ENCODE measurements at regions not wholly inside any gene's neighbourhood (a gene's known extent, or its start where the extent isn't known, plus 50 kb on each side); places are given as distances from the start of the nearest gene placed in this dataset.
A peak's percentile ranks its signal among the peaks of the same experiment; 100 is the strongest.

DNA sequence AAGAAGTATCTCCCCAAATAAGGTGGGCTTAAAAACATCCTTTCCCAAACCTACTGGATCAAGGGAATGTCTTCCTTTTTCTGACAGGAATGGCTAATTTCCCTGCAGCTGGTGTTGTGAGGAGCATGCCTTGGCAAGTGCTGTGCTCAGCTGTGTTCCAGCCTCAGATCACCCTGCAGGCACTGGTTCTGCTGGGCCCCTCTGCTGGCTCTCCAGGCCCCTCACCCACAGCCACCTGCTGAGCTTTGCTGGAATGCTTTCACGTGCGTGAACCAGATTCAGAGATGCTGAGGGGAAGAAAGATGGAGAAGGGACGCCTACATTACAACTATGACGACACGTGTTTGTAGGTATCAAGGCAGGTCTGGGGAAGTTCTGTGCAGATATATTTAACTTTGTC, 71.3 kb upstream of the FOXC1 start:
- H3K4me1 Mint-ChIP-seq (ENCODE audit: low read depth): peaks cover 32% of the 10 kb centered on the region
- H3K27ac ChIP-seq (ENCODE audit: low read depth in 1 of 2, low read length in 2 of 2): no peak overlapping the region
- no peaks in the 10 kb centered on the region for H3K27me3 Mint-ChIP-seq
- no peaks in the 10 kb centered on the region for H3K36me3 ChIP-seq (ENCODE audit: insufficient read depth, low read length)
- POLR2A ChIA-PET: interaction anchor here (1.4 to 1.9 kb wide), 2 partner anchors 9 to 13 kb away, joined by 4 to 8 read pairs; no protein-coding TSS in a partner anchor
- ATAC-seq (ENCODE audit: poor library complexity) (no peak), DNase-seq (no peak)
- TF ChIP-seq, protein P1, sequence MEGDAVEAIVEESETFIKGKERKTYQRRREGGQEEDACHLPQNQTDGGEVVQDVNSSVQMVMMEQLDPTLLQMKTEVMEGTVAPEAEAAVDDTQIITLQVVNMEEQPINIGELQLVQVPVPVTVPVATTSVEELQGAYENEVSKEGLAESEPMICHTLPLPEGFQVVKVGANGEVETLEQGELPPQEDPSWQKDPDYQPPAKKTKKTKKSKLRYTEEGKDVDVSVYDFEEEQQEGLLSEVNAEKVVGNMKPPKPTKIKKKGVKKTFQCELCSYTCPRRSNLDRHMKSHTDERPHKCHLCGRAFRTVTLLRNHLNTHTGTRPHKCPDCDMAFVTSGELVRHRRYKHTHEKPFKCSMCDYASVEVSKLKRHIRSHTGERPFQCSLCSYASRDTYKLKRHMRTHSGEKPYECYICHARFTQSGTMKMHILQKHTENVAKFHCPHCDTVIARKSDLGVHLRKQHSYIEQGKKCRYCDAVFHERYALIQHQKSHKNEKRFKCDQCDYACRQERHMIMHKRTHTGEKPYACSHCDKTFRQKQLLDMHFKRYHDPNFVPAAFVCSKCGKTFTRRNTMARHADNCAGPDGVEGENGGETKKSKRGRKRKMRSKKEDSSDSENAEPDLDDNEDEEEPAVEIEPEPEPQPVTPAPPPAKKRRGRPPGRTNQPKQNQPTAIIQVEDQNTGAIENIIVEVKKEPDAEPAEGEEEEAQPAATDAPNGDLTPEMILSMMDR (IDR thresholded peaks at IDR 0.05): no peak
- CTCF ChIA-PET: no interaction called here
- H3K36me3 Mint-ChIP-seq (ENCODE audit: low read depth): peaks cover 12% of the 10 kb centered on the region
- H3K9me3 Mint-ChIP-seq: peaks cover under 1% of the 10 kb centered on the region
- peaks cover 31% of the 10 kb centered on the region for H3K4me1 ChIP-seq (ENCODE audit: insufficient read depth, low read length)
- H3K9me3 ChIP-seq (ENCODE audit: control insufficient read depth in 1 of 2, insufficient read depth in 1 of 2, low read length in 2 of 2): no peaks in the 10 kb centered on the region
- H3K4me3 Mint-ChIP-seq: no peak overlapping the region
- intact Hi-C loops (cut with DNase I, micrococcal nuclease): no loop called here
- H3K27ac Mint-ChIP-seq: peak overlapping the region; percentile 93
- no peak overlapping the region for H3K4me3 ChIP-seq (ENCODE audit: low read length)
- H3K27me3 ChIP-seq (ENCODE audit: control insufficient read depth in 1 of 2, insufficient read depth in 2 of 2, low read length in 2 of 2): no peaks in the 10 kb centered on the region

DNA sequence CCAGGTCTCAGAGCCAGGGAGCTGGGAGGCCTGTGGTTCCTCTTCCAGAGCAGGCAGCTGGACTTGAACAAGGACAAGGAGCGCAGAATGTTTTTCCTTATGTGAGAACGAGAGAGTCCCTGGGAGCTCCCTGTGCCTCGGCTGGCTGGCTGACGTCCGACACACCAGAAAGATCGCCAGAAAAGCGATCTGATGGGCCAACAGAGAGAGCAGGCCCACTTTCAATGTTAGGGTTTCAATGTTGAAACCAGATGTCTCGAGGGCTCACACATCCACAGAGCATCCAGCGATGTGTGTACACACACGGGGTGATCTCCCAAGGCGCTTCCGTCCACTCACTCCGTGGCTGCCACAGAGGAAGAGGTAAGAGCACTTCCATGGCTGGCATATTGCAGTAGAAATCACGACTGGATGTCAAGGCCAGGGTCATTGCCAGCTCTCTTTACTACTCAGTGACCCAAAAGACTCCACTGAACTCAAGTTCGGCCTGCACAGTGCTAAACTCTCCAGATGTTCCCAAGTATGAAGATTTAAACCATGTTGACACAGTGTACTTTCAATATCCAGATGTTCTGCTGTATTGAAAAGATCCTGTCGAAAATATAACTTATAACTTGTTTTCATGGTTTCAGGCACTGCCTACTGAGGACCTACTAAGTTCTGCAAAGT, 70.8 kb upstream of the FOXC1 start:
- Histone ChIP-seq H3K4me1 (ENCODE audit: insufficient read depth, low read length) (peaks cover 31% of the 10 kb centered on the region), H3K9me3 (ENCODE audit: control insufficient read depth in 1 of 2, insufficient read depth in 1 of 2, low read length in 2 of 2) (no peaks in the 10 kb centered on the region), H3K27ac (ENCODE audit: low read depth in 1 of 2, low read length in 2 of 2) (no peak overlapping the region), H3K27me3 (ENCODE audit: control insufficient read depth in 1 of 2, insufficient read depth in 2 of 2, low read length in 2 of 2) (no peaks in the 10 kb centered on the region), H3K4me3 (ENCODE audit: low read length) (no peak overlapping the region), H3K36me3 (ENCODE audit: insufficient read depth, low read length) (no peaks in the 10 kb centered on the region)
- TF ChIP-seq, protein P1 (IDR thresholded peaks at IDR 0.05): no peak
- intact Hi-C loops (cut with DNase I, micrococcal nuclease): no loop called here
- no peak overlapping the region for H3K4me3 Mint-ChIP-seq
- ChIA-PET POLR2A (interaction anchor here (1.9 kb wide), 1 partner anchor 10 kb away, joined by 8 read pairs; no protein-coding TSS in a partner anchor), CTCF (no interaction called here)
- H3K4me1 Mint-ChIP-seq (ENCODE audit: low read depth): peaks cover 37% of the 10 kb centered on the region
- no peaks in the 10 kb centered on the region for H3K27me3 Mint-ChIP-seq
- H3K36me3 Mint-ChIP-seq (ENCODE audit: low read depth): peaks cover 16% of the 10 kb centered on the region
- DNase-seq (no peak), ATAC-seq (ENCODE audit: poor library complexity) (no peak)
- peaks cover 2% of the 10 kb centered on the region for H3K9me3 Mint-ChIP-seq
- peak overlapping the region; percentile 93 for H3K27ac Mint-ChIP-seq

DNA sequence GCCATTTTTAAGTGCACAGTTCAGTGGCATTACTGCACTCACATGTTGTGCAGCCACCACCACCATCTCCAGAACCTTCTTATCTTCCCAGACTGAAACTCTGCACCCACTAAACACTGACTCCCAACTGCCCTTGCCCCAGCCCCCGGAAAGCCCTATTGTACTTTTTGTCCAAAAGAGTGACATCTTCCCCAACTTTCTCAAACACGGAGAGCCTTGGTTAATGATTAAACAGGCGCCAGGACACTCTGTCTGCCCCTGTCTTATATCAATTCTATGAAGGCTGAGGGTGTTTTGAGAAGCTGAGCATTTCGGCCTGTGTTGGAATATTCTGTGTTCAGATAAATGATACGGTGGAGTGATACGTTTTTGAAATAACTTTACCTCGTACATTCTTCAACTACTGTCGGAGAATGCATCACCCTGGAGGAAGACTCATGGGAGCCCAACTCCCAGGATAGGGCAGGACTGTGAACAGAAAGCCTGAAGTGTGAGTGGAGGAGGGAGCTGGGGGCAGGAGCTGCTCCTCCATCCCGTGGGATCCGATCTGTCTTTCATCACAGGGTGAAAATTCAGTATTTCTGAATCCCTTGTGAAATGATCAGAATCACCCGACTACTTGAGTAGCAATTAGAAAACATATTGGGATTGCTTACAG, 68.7 kb upstream of the FOXC1 start:
- H3K9me3 Mint-ChIP-seq: peaks cover 2% of the 10 kb centered on the region
- H3K36me3 ChIP-seq (ENCODE audit: insufficient read depth, low read length): no peaks in the 10 kb centered on the region
- H3K27me3 Mint-ChIP-seq: no peaks in the 10 kb centered on the region
- H3K4me1 Mint-ChIP-seq (ENCODE audit: low read depth): peaks cover 37% of the 10 kb centered on the region
- no peak overlapping the region for H3K27ac ChIP-seq (ENCODE audit: low read depth in 1 of 2, low read length in 2 of 2)
- H3K4me3 Mint-ChIP-seq: no peak overlapping the region
- H3K4me1 ChIP-seq (ENCODE audit: insufficient read depth, low read length): peaks cover 14% of the 10 kb centered on the region
- DNase-seq: no peak
- POLR2A ChIA-PET: no interaction called here
- ATAC-seq (ENCODE audit: poor library complexity): no peak
- intact Hi-C loops (cut with DNase I, micrococcal nuclease): no loop called here
- TF ChIP-seq, protein P1 (IDR thresholded peaks at IDR 0.05): no peak
- no peak overlapping the region for H3K4me3 ChIP-seq (ENCODE audit: low read length)
- no peaks in the 10 kb centered on the region for H3K27me3 ChIP-seq (ENCODE audit: control insufficient read depth in 1 of 2, insufficient read depth in 2 of 2, low read length in 2 of 2)
- peaks cover 0 to 4% of the 10 kb centered on the region in 2 experiments for H3K9me3 ChIP-seq (ENCODE audit: control insufficient read depth in 1 of 2, insufficient read depth in 1 of 2, low read length in 2 of 2)
- peaks cover 22% of the 10 kb centered on the region for H3K36me3 Mint-ChIP-seq (ENCODE audit: low read depth)
- CTCF ChIA-PET: no interaction called here
- peak overlapping the region; percentile 52 for H3K27ac Mint-ChIP-seq

Data from CD4-positive, alpha-beta T cell (primary cell).